ENCODE measurements at regions not wholly inside any gene's neighbourhood (a gene's known extent, or its start where the extent isn't known, plus 50 kb on each side); places are given as distances from the start of the nearest gene placed in this dataset.

DNA sequence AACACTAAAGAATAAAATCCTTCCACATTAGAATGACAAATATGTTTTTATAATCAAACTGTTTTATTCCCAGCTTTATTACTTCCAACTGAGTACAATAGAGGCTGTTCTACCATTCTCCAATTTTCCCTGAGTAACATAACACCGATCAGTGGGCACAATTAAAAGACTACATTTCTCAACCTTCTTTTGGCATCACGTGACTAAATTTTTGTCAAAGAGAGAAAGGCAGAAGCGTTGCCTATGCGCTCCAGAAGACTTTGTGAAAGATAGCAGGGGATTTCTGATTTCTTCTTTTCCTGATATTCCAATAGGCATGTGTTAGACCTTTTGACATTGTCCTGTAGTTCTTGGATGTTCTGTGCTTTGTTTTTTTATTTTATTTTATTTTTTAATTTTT is 1705.6 kb upstream of the PCDH7 start:
- intact Hi-C loops (cut with micrococcal nuclease; ENCODE audit: unreplicated experiment), result no loop called here
- Histone ChIP-seq H3K4me3 (ENCODE audit: low read depth in 2 of 2, low read length in 2 of 2) (no peak overlapping the region), H3K27ac (ENCODE audit: low read length) (no peak overlapping the region), H3K4me1 (ENCODE audit: control insufficient read depth, insufficient read depth, low read length) (no peaks in the 10 kb centered on the region), H3K36me3 (ENCODE audit: control insufficient read depth, insufficient read depth, low read length) (no peaks in the 10 kb centered on the region), H3K9me3 (ENCODE audit: control insufficient read depth, insufficient read depth, low read depth, low read length) (no peaks in the 10 kb centered on the region), H3K27me3 (ENCODE audit: control insufficient read depth, insufficient read depth, low read length) (no peaks in the 10 kb centered on the region)
- ATAC-seq (no peak), DNase-seq (ENCODE audit: low read depth, low spot score) (no peak)
- no peak for TF ChIP-seq TCF7L2 (IDR thresholded peaks at IDR 0.05; ENCODE audit: low read depth, low read length)
- TF ChIP-seq, protein P1, sequence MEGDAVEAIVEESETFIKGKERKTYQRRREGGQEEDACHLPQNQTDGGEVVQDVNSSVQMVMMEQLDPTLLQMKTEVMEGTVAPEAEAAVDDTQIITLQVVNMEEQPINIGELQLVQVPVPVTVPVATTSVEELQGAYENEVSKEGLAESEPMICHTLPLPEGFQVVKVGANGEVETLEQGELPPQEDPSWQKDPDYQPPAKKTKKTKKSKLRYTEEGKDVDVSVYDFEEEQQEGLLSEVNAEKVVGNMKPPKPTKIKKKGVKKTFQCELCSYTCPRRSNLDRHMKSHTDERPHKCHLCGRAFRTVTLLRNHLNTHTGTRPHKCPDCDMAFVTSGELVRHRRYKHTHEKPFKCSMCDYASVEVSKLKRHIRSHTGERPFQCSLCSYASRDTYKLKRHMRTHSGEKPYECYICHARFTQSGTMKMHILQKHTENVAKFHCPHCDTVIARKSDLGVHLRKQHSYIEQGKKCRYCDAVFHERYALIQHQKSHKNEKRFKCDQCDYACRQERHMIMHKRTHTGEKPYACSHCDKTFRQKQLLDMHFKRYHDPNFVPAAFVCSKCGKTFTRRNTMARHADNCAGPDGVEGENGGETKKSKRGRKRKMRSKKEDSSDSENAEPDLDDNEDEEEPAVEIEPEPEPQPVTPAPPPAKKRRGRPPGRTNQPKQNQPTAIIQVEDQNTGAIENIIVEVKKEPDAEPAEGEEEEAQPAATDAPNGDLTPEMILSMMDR (IDR thresholded peaks at IDR 0.05), result no peak
- TF ChIP-seq SIN3A (IDR thresholded peaks at IDR 0.05; ENCODE audit: borderline replicate concordance, insufficient read depth, low read depth, low read length), result no peak
- TF ChIP-seq REST (IDR thresholded peaks at IDR 0.05; ENCODE audit: insufficient read depth in 1 of 2, low read depth in 2 of 2, low read length in 1 of 2), result no peak
- TF ChIP-seq POLR2AphosphoS5 (IDR thresholded peaks at IDR 0.05; ENCODE audit: low read depth, low read length), result no peak
- BruUV-seq (replicated peaks), result no TSS peak
- POLR2A ChIA-PET, result no interaction called here
- in situ Hi-C loops (cut with HindIII; ENCODE audit: low pct_unique_long_range_greater_than_20kb, low sequenced_read_pairs), result no loop called here
- CTCF ChIA-PET, result no interaction called here

GRCh38 chr4:29033703-29034102 is 1686.5 kb upstream of the PCDH7 start:
- H3K4me3 ChIP-seq (ENCODE audit: low read depth in 2 of 2, low read length in 2 of 2), result no peak overlapping the region
- no peak overlapping the region for H3K27ac ChIP-seq (ENCODE audit: low read length)
- no peaks in the 10 kb centered on the region for H3K4me1 ChIP-seq (ENCODE audit: control insufficient read depth, insufficient read depth, low read length)
- ChIA-PET POLR2A (no interaction called here), CTCF (no interaction called here)
- in situ Hi-C loops (cut with HindIII; ENCODE audit: low pct_unique_long_range_greater_than_20kb, low sequenced_read_pairs) (no loop called here), intact Hi-C loops (cut with micrococcal nuclease; ENCODE audit: unreplicated experiment) (no loop called here)
- DNase-seq (ENCODE audit: low read depth, low spot score) (no peak), ATAC-seq (no peak)
- H3K9me3 ChIP-seq (ENCODE audit: control insufficient read depth, insufficient read depth, low read depth, low read length), result no peaks in the 10 kb centered on the region
- no peaks in the 10 kb centered on the region for H3K27me3 ChIP-seq (ENCODE audit: control insufficient read depth, insufficient read depth, low read length)
- BruUV-seq (replicated peaks), result no TSS peak
- TF ChIP-seq TCF7L2 (IDR thresholded peaks at IDR 0.05; ENCODE audit: low read depth, low read length) (no peak), POLR2AphosphoS5 (IDR thresholded peaks at IDR 0.05; ENCODE audit: low read depth, low read length) (no peak)
- TF ChIP-seq, protein P1 (IDR thresholded peaks at IDR 0.05), result no peak
- no peaks in the 10 kb centered on the region for H3K36me3 ChIP-seq (ENCODE audit: control insufficient read depth, insufficient read depth, low read length)

- TF ChIP-seq, protein P1 (IDR thresholded peaks at IDR 0.05), result no peak
- no peak for TF ChIP-seq TCF7L2 (IDR thresholded peaks at IDR 0.05; ENCODE audit: low read depth, low read length)
- no peak for TF ChIP-seq POLR2AphosphoS5 (IDR thresholded peaks at IDR 0.05; ENCODE audit: low read depth, low read length)
- no peak for TF ChIP-seq SIN3A (IDR thresholded peaks at IDR 0.05; ENCODE audit: borderline replicate concordance, insufficient read depth, low read depth, low read length)
- no peak for TF ChIP-seq REST (IDR thresholded peaks at IDR 0.05; ENCODE audit: insufficient read depth in 1 of 2, low read depth in 2 of 2, low read length in 1 of 2)
- Histone ChIP-seq H3K9me3 (ENCODE audit: control insufficient read depth, insufficient read depth, low read depth, low read length) (no peaks in the 10 kb centered on the region), H3K27me3 (ENCODE audit: control insufficient read depth, insufficient read depth, low read length) (no peaks in the 10 kb centered on the region), H3K4me1 (ENCODE audit: control insufficient read depth, insufficient read depth, low read length) (no peaks in the 10 kb centered on the region), H3K36me3 (ENCODE audit: control insufficient read depth, insufficient read depth, low read length) (no peaks in the 10 kb centered on the region), H3K27ac (ENCODE audit: low read length) (no peak overlapping the region), H3K4me3 (ENCODE audit: low read depth in 2 of 2, low read length in 2 of 2) (no peak overlapping the region)
- ATAC-seq (no peak), DNase-seq (ENCODE audit: low read depth, low spot score) (no peak)
- CTCF ChIA-PET, result no interaction called here
- intact Hi-C loops (cut with micrococcal nuclease; ENCODE audit: unreplicated experiment) (no loop called here), in situ Hi-C loops (cut with HindIII; ENCODE audit: low pct_unique_long_range_greater_than_20kb, low sequenced_read_pairs) (no loop called here)
- POLR2A ChIA-PET, result no interaction called here
- BruUV-seq (replicated peaks), result no TSS peak
Observed at GRCh38 chr4:29037501-29037900, 1682.7 kb upstream of the PCDH7 start.

Data from Panc1 (cell line).